ENCODE measurements at regions not wholly inside any gene's neighbourhood (a gene's known extent, or its start where the extent isn't known, plus 50 kb on each side); places are given as distances from the start of the nearest gene placed in this dataset.

DNA sequence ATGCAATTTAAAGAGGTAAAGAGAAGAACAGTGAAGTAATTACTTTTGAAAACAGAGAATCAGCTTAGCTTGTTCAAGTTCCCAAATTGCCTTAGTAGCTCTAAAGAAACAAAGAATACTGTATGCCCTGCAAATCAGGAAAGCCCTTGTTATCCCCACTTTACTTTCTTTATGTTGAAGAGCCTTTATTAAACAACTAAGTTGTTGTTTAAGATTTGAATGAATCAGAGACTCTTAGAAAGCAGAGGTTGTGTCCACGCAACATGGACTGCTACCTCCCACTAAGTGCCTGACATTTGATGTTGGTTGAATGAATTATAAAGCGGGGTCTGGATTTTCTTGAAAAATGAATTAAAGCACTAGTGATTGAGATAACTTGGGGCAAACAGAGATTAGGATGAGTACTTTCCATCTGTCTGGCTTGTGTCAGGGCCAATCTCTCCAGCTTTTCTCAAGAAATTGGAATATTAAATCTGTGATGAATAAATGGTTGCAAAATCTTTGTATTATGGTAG is 214.7 kb downstream of the POSTN start:
- in situ Hi-C loops (cut with HindIII; ENCODE audit: low pct_unique_long_range_greater_than_20kb, low sequenced_read_pairs): no loop called here
- no peak for DNase-seq (ENCODE audit: low read depth)

DNA sequence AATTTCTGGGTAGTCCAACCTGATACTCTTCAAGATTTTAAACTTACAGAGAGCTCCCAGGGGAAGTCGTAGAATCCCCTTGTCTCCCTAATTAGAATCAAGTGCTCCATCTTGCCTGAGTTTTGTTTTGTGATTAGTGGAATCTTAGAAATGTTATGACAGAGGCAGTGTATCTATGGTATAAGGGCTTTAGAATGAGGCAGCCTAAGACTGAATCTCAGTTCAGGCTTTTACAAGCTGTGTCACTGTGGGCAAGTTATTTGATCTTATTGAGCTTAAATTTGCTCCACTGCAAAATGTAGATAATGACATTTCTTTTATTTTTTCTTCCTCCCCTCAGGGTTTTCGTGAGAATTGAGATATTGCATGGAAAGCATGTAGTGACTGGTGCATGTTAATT is 215.5 kb downstream of the POSTN start:
- no peak for DNase-seq (ENCODE audit: low read depth)
- in situ Hi-C loops (cut with HindIII; ENCODE audit: low pct_unique_long_range_greater_than_20kb, low sequenced_read_pairs): no loop called here

DNA sequence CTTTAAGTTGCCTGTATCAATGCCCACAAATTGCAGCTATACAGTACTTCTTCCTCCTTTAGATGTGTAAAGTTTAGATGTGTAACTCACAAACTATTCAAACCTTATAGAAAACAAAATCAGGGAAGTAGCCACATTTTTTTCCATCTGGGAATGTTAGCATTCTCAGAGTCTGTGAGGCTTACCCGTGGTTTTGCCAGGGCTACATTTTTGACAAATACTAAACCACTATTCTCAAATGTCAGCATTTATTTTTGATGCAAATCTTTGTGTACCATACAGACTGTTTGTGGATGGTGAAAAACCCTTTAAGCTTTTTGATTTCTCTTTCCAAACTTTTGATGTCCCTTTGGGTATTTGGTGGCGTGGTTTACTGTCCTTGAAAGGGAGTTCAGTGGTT is 216.4 kb downstream of the POSTN start:
- in situ Hi-C loops (cut with HindIII; ENCODE audit: low pct_unique_long_range_greater_than_20kb, low sequenced_read_pairs): no loop called here
- no peak for DNase-seq (ENCODE audit: low read depth)

DNA sequence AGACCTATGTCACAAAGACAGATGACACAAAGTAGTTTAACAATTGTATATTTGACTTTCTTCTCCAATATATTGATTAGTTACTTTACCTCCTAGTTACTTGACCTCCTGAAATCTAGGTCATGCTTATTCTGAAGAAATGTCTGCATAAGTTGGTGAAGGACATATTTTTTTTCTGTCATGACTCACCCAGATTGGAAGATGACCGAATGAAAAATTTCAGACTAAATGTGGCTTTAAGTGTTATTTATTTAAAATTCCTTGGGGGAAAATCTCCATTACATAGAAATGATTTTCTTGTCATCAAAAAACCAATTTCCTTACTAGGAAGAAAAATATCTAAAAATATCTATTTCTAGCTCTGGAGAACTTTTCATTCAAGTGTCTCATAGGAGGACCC is 217.1 kb downstream of the POSTN start:
- in situ Hi-C loops (cut with HindIII; ENCODE audit: low pct_unique_long_range_greater_than_20kb, low sequenced_read_pairs): no loop called here
- no peak for DNase-seq (ENCODE audit: low read depth)

DNA sequence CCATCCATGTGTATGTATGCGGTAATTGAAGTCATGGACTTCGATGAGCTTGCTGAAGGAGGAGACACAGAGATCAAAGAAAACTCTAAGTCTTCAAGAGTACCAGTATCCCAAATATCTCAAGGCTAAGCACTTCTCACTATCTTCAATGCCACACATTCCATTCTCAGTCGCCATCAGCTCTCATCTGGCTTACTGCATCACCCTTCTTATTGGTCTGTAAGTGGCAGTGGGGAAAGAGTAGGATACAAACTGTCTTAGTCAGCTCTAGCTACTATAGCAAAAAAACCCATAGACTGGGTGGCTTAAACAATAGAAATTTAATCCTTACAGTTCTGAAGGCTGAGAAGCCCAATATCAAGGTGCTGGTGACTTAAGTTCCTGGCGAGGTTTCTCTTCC is 218.7 kb downstream of the POSTN start:
- in situ Hi-C loops (cut with HindIII; ENCODE audit: low pct_unique_long_range_greater_than_20kb, low sequenced_read_pairs): no loop called here
- no peak for DNase-seq (ENCODE audit: low read depth)

DNA sequence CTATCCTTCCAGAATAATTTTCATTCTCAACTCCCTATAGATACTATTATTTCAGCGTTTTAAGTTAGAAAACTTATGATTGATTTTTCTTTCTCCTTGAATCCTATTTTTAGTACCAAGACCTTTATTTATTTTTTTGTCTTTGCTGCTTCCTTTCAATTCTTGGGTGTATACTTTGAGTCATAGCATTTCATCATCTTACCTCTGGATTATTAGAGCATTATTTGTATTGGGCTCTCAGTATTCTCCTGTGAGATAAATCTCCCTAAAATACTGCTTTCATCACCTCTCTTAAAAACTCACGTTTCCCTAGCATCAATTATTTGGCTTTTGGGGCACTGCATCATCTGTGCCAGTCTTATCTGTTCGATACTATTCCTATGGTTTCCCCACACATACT is 222.8 kb downstream of the POSTN start:
- DNase-seq (ENCODE audit: low read depth): no peak
- in situ Hi-C loops (cut with HindIII; ENCODE audit: low pct_unique_long_range_greater_than_20kb, low sequenced_read_pairs): no loop called here

DNA sequence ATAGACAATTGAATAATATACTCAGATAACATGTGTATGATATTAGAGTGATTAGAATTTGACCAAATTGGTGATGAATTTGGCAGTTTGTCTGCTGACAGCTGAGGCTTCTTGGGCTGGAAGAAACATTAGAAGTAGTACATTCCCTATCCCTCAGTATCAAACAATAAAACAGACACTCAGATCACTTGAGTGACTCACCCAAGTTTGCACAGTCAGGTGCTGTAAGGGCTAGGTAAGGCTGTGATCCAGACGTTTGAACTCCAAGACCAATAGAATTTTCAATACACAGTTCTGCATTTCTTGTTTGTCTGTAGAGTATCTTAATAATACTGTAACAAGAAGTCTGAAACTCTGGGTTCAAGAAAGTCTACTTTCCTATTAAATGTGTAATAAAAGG is 223.5 kb downstream of the POSTN start:
- DNase-seq (ENCODE audit: low read depth): no peak
- in situ Hi-C loops (cut with HindIII; ENCODE audit: low pct_unique_long_range_greater_than_20kb, low sequenced_read_pairs): no loop called here

DNA sequence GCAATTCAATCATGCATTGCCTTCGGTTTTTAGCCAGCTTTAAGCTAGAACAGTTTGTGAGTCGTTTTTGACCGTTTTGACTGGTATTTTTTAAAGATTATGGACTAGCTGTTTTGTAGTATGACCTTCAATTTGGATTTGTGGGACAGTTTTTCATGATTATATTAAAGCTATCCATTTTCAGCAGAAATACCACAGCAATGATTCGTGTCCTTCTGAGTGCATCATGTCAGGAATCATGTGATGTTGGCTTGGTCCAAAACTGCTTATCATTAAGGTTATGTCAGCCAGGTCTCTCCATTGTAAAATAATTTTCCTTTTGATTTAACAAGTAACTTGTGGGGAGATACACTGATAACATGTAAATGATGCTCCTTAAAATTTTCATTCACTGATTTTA is 229.0 kb downstream of the POSTN start:
- in situ Hi-C loops (cut with HindIII; ENCODE audit: low pct_unique_long_range_greater_than_20kb, low sequenced_read_pairs): no loop called here
- DNase-seq (ENCODE audit: low read depth): no peak

DNA sequence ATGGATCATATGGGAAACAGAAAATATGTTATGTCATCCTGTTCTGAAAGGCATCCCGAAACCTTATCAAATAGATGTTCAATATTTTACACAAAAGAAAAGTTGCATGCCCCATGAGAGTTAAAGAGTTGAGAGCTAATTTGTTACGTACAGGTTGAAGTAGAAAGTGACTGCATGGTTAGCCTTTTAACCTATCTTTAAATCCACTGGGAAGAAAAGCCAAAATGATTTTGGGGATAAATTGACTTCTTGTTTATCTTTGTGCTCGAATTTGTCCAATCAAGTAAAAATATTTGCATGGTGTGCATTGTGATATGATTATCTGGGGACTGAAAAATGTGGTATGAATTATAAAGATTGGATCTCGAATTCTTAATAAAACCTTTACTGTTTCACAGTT is 230.1 kb downstream of the POSTN start:
- in situ Hi-C loops (cut with HindIII; ENCODE audit: low pct_unique_long_range_greater_than_20kb, low sequenced_read_pairs): no loop called here
- no peak for DNase-seq (ENCODE audit: low read depth)

DNA sequence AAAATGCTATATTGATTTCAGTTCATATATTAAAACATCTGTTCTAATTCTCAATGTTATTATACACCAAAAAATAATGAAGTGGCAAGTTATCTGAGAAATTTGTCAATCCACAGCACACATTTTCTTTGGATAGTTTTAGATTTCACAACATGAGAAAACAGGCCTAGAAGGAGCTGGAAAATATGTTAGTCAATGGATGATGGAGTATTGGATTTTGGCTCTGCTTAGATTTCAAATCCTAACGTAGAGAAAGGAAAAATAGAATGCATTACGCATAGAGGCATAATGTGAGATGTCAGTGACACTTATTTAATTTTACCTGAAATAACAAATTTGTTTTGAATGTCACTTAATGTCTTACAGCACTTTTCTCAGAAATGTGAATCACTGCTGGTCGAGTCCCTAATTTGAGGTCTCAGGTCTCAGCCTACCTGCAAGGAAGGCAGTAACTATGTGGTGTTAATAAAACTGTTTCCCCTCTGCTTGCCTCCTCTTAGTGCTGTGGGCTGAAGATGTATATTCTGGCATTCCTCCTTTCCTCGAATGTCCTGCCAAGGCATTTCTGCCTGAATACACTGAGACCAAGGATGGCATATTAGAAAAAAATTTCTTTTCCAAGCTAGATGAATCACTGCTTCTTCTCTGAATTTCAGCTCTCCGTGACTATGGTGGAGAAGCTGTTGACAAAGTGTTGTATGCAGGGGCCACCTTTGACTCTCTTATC is 232.4 kb downstream of the POSTN start:
- in situ Hi-C loops (cut with HindIII; ENCODE audit: low pct_unique_long_range_greater_than_20kb, low sequenced_read_pairs): no loop called here

DNA sequence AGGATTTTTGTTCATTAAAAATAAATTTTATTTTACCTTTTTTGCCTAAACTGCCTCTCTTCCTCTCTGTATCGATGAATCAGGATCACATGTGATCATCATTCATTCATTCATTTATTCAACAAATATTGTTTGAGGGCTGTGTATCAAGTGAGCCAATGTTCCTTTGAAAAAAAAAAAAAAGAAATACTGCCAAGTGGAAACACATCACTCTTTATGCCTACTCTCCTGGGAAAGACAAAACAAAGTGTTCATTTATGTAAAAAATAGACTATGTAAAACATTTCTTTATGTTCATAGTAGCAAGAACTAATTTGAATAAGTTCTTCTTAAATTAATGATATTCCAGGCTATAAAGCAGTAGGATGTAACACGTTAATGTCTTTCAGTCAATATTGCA is 233.1 kb downstream of the POSTN start:
- no peak for DNase-seq (ENCODE audit: low read depth)
- in situ Hi-C loops (cut with HindIII; ENCODE audit: low pct_unique_long_range_greater_than_20kb, low sequenced_read_pairs): no loop called here

More for the DNA sequence above, 232.4 kb downstream of the POSTN start:
- DNase-seq (ENCODE audit: low read depth): no peak

DNA sequence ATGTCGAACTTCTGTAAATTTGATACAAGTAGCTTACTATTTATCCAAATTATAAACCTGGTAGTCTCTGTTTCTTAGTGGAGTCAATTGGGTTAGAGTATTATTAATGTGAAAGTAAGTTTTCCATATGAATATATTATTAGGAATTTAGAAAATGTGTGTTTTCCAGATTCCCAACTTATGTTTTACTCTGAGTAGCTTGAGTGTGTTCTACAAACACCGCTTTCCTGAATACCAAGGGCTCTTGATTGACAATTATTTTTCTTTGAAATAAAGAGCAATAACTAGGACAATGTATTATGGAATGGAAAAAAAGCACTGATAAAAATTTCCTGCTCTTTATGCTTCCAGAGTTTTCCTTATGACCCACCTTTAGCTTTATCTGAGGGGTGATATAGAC is 233.6 kb downstream of the POSTN start:
- DNase-seq (ENCODE audit: low read depth): no peak
- in situ Hi-C loops (cut with HindIII; ENCODE audit: low pct_unique_long_range_greater_than_20kb, low sequenced_read_pairs): no loop called here

DNA sequence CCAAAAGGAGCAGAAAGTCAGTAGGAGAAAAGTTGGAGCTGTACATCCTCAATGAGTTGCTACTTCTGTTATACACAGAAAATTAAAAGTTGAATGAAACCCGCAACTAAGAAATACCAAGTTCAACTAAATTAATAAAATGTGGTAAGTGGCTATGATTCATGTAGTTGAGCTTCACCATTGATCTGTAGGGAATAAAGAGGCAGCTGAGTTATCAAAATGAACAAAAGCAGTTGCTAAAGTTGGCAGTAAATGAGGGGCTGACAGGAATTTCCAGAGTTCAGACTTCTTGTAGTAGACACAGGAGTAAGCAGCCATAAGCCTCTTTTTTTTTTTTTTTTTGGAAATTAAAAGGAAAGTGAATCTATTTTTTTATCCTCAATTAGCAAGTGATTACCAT is 234.6 kb downstream of the POSTN start:
- DNase-seq (ENCODE audit: low read depth): no peak
- in situ Hi-C loops (cut with HindIII; ENCODE audit: low pct_unique_long_range_greater_than_20kb, low sequenced_read_pairs): no loop called here

DNA sequence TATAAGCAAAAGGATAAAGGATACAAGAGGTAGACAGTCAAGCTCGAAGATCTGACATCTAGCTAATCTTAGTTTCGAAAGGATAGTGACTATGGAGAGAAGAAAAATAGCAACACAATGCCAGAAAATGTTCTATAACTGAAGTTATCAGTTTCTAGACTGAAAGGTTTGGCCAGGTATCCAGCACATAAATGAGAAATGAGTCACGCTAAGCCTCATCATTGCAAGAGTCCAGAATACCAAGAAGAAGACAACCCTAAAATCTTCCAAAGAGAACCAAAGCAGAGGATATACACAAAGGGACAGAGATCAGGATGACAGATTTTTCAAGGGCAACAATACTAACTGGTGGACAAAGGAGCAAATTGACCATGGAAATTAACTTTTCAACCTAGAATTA is 237.0 kb downstream of the POSTN start:
- no peak for DNase-seq (ENCODE audit: low read depth)
- in situ Hi-C loops (cut with HindIII; ENCODE audit: low pct_unique_long_range_greater_than_20kb, low sequenced_read_pairs): no loop called here

DNA sequence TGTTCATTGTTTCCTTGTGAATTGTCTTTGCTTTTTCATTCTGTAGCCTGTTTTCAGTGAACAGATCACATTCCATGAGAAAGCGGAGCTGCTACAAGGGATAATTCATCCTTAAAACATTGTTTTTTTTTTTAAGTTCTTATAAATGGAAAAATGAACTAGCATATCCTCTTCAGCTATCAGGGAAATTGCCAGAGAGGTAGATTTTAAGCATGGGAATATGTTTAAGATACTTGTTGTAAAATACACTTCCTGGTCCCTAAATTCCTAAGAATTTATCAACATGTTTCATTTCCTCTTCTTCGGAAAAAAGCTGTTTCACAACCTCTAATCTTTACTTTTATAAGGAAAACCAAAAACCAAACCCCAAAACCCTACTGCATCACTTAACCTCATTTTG is 238.0 kb downstream of the POSTN start:
- in situ Hi-C loops (cut with HindIII; ENCODE audit: low pct_unique_long_range_greater_than_20kb, low sequenced_read_pairs): no loop called here
- DNase-seq (ENCODE audit: low read depth): no peak

DNA sequence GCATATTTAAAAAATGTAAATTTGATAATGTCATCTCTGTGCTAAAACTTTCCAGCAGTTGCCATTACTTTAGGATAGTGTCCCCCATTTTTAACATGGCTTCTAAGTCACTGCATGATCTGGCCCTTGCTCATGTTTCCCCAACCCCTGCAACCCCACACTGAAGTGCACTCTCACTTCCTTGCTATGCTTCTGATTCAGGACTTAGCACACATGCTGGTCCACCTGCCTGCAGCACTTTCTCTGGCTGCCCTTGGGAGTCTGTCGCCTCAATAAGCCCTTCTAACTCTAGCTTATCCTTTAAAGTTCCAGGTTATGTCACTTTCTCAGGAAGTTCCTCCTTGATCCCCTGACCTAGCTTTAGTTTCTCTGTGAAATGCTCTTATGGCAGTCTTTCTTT is 241.0 kb downstream of the POSTN start:
- in situ Hi-C loops (cut with HindIII; ENCODE audit: low pct_unique_long_range_greater_than_20kb, low sequenced_read_pairs): no loop called here
- no peak for DNase-seq (ENCODE audit: low read depth)

DNA sequence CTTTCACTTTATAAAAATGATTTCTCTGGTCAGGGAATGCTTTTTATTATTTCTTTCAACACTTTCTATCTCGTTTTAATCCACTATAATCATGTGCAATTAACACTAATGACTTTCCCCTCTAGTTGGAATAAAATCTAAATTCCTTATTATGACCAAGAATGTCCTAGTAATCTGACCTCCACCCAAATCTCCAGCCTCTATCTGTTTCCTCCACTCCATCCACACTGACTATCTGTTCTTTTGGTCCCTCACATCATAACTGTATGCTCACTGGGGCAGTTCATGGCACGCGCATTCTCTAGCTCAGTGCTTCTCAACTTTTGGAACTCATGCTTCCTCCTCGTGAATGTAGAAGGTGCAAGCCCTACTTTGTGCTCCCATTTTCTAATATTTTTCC is 244.7 kb downstream of the POSTN start:
- DNase-seq (ENCODE audit: low read depth): no peak
- in situ Hi-C loops (cut with HindIII; ENCODE audit: low pct_unique_long_range_greater_than_20kb, low sequenced_read_pairs): no loop called here

DNA sequence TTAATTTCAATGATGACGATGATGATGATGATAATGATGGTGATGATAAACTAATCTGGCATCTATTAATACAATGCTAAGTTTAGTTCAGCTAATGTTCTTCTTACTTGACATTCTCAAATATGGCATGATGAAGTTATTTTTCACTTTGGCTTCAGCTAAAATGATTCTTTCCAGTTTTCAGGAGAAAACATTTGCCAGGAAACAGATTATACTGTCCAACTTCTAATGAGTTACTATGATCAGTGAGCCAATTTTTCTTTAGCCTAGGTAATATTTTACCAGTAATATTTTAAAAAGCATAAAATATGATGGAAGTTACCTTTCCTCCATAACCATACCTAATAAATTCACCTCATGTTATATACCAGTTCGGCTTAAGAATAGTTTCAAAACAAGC is 245.7 kb upstream of the CSNK1A1L start:
- in situ Hi-C loops (cut with HindIII; ENCODE audit: low pct_unique_long_range_greater_than_20kb, low sequenced_read_pairs): no loop called here
- DNase-seq (ENCODE audit: low read depth): no peak

DNA sequence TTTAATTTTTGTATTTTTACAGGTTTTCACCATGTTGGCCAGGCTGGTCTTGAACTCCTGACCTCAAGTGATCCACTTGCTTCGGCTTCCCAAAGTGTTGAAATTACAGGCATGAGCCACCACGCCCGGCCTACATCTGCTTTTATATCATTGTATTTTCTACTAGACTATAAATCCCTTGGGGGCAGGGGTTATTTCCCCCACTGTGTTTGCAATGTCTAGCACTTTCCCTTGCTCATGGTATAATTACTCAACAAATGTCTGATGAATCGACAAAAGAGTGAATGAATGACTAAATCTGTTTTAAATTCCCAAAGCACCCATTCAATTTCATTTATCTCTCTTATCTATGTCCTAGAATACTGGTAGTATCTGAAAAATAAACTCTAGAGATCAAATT is 244.5 kb upstream of the CSNK1A1L start:
- DNase-seq (ENCODE audit: low read depth): no peak
- in situ Hi-C loops (cut with HindIII; ENCODE audit: low pct_unique_long_range_greater_than_20kb, low sequenced_read_pairs): no loop called here

DNA sequence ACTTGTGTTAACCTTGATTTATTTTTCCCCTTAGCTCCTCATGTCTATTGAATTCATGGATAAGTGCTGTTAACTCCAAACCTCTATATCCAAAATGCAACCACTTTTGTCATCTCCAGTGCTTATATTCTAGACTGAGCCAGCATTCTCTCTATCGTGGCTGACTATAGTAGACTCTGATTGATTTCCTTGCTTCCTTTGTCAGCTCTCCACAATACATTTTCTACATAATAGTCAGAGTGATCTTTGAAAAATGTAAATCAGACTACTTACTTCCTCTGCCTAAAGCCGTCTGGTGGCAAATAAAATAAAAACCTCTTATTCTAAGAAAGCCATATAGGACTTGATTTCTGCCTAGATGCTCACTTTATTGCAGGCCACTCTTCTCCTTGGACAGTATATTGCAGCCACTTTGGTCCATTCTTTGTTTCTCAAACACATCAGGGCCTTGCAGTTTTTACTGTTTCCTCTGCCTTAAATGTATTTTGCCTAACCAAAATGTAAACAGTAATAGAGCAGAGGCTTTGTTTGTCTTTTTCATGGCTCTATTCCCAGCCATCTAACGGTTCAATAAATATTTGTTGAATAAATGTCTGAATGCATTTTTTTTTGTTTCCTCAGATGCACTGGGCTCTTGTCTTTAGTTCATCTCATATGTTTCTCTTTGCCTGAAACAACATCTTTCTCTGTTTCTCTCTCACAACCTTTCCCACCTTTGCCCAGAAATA is 243.6 kb upstream of the CSNK1A1L start:
- in situ Hi-C loops (cut with HindIII; ENCODE audit: low pct_unique_long_range_greater_than_20kb, low sequenced_read_pairs): no loop called here
- no peak for DNase-seq (ENCODE audit: low read depth)

Measured in Caki2 (cell line).